Thoracic aorta (tissue), 2 donors: ENCODE measurements at regions not wholly inside any gene's neighbourhood (a gene's known extent, or its start where the extent isn't known, plus 50 kb on each side); places are given as distances from the start of the nearest gene placed in this dataset.

Experiments
- ATAC-seq: fragments of 150-250 bp; one replicate; pipeline ENCODE4 v1.8.0; 2017; ENCODE audit warnings: low read depth; ENCODE audit not compliant: insufficient number of reproducible peaks, low FRiP score
- DNase-seq: peaks from one replicate; pipeline ENCODE4 v3.0.0-alpha.2; 2020; ENCODE audit warnings: low spot score
- H3K27ac ChIP-seq, 2 donors: fragments of 200-600 bp; sonication (generic); 1 replicate in 1 of 2; 2 replicates in 1 of 2; pipeline ENCODE4 v1.5.1; 2016; ENCODE audit warnings: mild to moderate bottlenecking in 2 of 2, moderate library complexity in 2 of 2
- H3K27me3 ChIP-seq: fragments of 200-600 bp; sonication (generic); replicated peaks from 2 replicates; pipeline ENCODE4 v1.6.0; 2016; ENCODE audit warnings: mild to moderate bottlenecking; ENCODE audit not compliant: insufficient read depth
- H3K36me3 ChIP-seq: fragments of 200-600 bp; sonication (generic); one replicate; pipeline ENCODE4 v1.5.1; 2016
- H3K4me1 ChIP-seq, 2 donors: fragments of 200-600 bp; sonication (generic); 1 replicate in 1 of 2; 2 replicates in 1 of 2; pipeline versions ENCODE4 v1.5.1 to v1.6.0; 2016; ENCODE audit warnings: low read depth in 2 of 2, mild to moderate bottlenecking in 1 of 2; ENCODE audit not compliant: control insufficient read depth in 1 of 2
- H3K4me3 ChIP-seq: fragments of 200-600 bp; sonication (generic); 2 replicates; pipeline ENCODE4 v1.5.1; 2016; ENCODE audit warnings: mild to moderate bottlenecking
- H3K9me3 ChIP-seq: fragments of 200-600 bp; sonication (generic); 2 replicates; pipeline ENCODE4 v1.5.1; 2016
- TF ChIP-seq, protein P1 (sequence below): fragments of 200-600 bp; sonication (generic); IDR thresholded peaks from one replicate; pipeline ENCODE4 v1.5.1; 2019; ENCODE audit warnings: antibody characterized with exemption

DNA sequence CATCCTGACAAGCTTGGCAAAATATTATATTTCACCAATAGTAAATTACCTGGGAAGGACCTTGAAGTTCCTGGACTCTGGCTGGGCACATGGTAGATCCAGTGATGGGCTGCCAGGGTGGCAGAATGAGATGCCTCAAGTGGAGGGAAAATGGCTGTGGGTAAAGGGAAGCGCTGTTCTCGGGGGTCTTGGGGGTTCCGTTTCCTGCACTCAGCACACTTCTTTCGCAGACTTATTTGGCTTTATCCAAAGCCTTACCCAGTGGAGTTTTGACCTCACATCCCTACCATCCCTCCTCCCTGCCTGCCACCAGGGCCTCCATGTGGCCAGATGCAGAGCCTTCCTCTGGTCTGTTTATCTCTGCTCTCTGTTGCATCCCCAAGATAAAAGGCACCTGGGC is 654.9 kb upstream of the HS6ST1 start:
- DNase-seq, result no peak
- H3K4me1 ChIP-seq, result no peaks in the 10 kb centered on the region

GRCh38 chr2:128978212-128978611 is 659.5 kb upstream of the HS6ST1 start:
- Histone ChIP-seq H3K36me3 (no peaks in the 10 kb centered on the region), H3K27me3 (no peaks in the 10 kb centered on the region), H3K4me3 (no peak overlapping the region), H3K27ac (no peak overlapping the region), H3K9me3 (no peaks in the 10 kb centered on the region), H3K4me1 (no peaks in the 10 kb centered on the region)
- ATAC-seq (no peak), DNase-seq (no peak)
- TF ChIP-seq, protein P1, sequence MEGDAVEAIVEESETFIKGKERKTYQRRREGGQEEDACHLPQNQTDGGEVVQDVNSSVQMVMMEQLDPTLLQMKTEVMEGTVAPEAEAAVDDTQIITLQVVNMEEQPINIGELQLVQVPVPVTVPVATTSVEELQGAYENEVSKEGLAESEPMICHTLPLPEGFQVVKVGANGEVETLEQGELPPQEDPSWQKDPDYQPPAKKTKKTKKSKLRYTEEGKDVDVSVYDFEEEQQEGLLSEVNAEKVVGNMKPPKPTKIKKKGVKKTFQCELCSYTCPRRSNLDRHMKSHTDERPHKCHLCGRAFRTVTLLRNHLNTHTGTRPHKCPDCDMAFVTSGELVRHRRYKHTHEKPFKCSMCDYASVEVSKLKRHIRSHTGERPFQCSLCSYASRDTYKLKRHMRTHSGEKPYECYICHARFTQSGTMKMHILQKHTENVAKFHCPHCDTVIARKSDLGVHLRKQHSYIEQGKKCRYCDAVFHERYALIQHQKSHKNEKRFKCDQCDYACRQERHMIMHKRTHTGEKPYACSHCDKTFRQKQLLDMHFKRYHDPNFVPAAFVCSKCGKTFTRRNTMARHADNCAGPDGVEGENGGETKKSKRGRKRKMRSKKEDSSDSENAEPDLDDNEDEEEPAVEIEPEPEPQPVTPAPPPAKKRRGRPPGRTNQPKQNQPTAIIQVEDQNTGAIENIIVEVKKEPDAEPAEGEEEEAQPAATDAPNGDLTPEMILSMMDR, result no peak

More for the DNA sequence above, 654.9 kb upstream of the HS6ST1 start:
- Histone ChIP-seq H3K27me3 (no peaks in the 10 kb centered on the region), H3K9me3 (no peaks in the 10 kb centered on the region), H3K4me3 (no peak overlapping the region), H3K27ac (no peak overlapping the region), H3K36me3 (no peaks in the 10 kb centered on the region)
- ATAC-seq, result no peak
- TF ChIP-seq, protein P1, result no peak

GRCh38 chr2:128979182-128979581 is 660.5 kb upstream of the HS6ST1 start:
- H3K4me3 ChIP-seq, result no peak overlapping the region
- DNase-seq (no peak), ATAC-seq (no peak)
- H3K9me3 ChIP-seq, result no peaks in the 10 kb centered on the region
- H3K4me1 ChIP-seq, result no peaks in the 10 kb centered on the region
- no peaks in the 10 kb centered on the region for H3K27me3 ChIP-seq
- no peak overlapping the region for H3K27ac ChIP-seq
- TF ChIP-seq, protein P1, result no peak
- no peaks in the 10 kb centered on the region for H3K36me3 ChIP-seq

DNA sequence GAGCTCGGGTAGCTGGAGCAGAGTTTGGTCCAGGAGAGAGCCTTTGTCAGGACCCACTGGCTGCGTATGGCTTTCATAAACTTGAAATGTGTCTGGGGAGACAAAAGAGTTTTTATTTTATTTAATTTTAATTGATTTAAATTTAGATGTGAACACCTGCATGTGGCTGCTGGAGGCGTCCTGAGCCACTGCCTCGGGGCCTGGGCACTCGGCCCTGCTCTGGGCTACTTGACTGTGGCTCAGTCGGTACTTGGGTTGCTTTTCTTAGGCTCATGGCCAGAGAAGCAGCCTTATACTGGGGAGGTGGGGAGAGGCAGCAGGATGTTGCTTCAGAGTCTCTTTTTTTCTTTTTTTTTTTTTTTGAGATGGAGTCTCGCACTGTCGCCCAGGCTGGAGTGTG is 661.8 kb upstream of the HS6ST1 start:
- no peaks in the 10 kb centered on the region for H3K4me1 ChIP-seq
- TF ChIP-seq, protein P1, result no peak
- H3K27me3 ChIP-seq, result no peaks in the 10 kb centered on the region
- ATAC-seq (no peak), DNase-seq (no peak)
- H3K27ac ChIP-seq, result no peak overlapping the region
- H3K9me3 ChIP-seq, result no peaks in the 10 kb centered on the region
- H3K36me3 ChIP-seq, result no peaks in the 10 kb centered on the region
- no peak overlapping the region for H3K4me3 ChIP-seq

DNA sequence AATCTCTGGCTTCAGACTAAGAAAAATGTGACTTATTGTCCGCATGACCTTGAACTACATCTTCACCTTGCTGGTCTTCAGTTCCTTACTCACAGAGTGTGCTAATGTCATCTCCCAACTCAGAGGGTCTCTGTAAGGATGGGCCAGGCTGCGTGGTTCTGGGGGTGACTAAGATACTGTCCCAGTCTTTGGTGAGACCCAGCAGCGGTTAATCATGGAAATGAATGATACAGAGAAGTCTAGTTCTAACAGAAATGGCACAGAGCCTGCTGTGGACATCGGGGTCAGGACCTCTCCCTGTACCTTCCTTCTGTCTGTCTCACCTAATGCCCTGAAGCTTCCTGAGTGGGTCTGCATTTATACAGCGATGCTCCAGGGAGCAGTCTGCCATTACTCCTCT is 662.7 kb upstream of the HS6ST1 start:
- Histone ChIP-seq H3K4me3 (no peak overlapping the region), H3K4me1 (no peaks in the 10 kb centered on the region), H3K9me3 (no peaks in the 10 kb centered on the region), H3K27ac (no peak overlapping the region), H3K36me3 (no peaks in the 10 kb centered on the region), H3K27me3 (no peaks in the 10 kb centered on the region)
- ATAC-seq (no peak), DNase-seq (no peak)
- TF ChIP-seq, protein P1, result no peak
